ENCODE measurements at regions not wholly inside any gene's neighbourhood (a gene's known extent, or its start where the extent isn't known, plus 50 kb on each side); places are given as distances from the start of the nearest gene placed in this dataset.

GRCh38 chr13:91295712-91296410, 51.6 kb upstream of the MIR17HG start:
- Histone ChIP-seq H3K9me3 (ENCODE audit: insufficient read depth, low read depth, low read length) (no peaks in the 10 kb centered on the region), H3K4me1 (ENCODE audit: insufficient read depth, low read length) (no peaks in the 10 kb centered on the region), H3K27me3 (ENCODE audit: insufficient read depth, low read length) (no peaks in the 10 kb centered on the region), H3K36me3 (ENCODE audit: insufficient read depth, low read depth, low read length) (no peaks in the 10 kb centered on the region), H3K4me3 (ENCODE audit: low read length) (no peak overlapping the region), H3K27ac (ENCODE audit: low read length) (no peak overlapping the region), H3K9ac (ENCODE audit: low read depth, low read length) (no peak overlapping the region)

- Histone ChIP-seq H3K4me1 (ENCODE audit: insufficient read depth, low read length) (no peaks in the 10 kb centered on the region), H3K9me3 (ENCODE audit: insufficient read depth, low read depth, low read length) (no peaks in the 10 kb centered on the region), H3K27me3 (ENCODE audit: insufficient read depth, low read length) (no peaks in the 10 kb centered on the region), H3K4me3 (ENCODE audit: low read length) (no peak overlapping the region), H3K9ac (ENCODE audit: low read depth, low read length) (no peak overlapping the region), H3K36me3 (ENCODE audit: insufficient read depth, low read depth, low read length) (no peaks in the 10 kb centered on the region), H3K27ac (ENCODE audit: low read length) (no peak overlapping the region)
Observed at GRCh38 chr13:91297503-91297902, 50.0 kb upstream of the MIR17HG start.
